SK-N-SH (cell line): ENCODE measurements at regions not wholly inside any gene's neighbourhood (a gene's known extent, or its start where the extent isn't known, plus 50 kb on each side); places are given as distances from the start of the nearest gene placed in this dataset.

Source experiments
- CTCF ChIA-PET: fragments of 300-600, 350-600 bp; formaldehyde crosslinking; extraction: SDS; loops from one replicate; lab custom pipeline; 2021; lab: Yijun Ruan, JAX
- POLR2A ChIA-PET: fragments of 350-600 bp; sonication (Branson Sonifier 250); formaldehyde crosslinking; extraction: SDS; loops from one replicate; lab custom pipeline; 2020; ENCODE audit warnings: antibody characterized with exemption, inconsistent platforms; lab: Yijun Ruan, JAX
- DNase-seq: peaks from one replicate; pipeline ENCODE4 v3.0.0; 2012
- H2AFZ ChIP-seq: fragments of 200-600 bp; sonication (generic); 2 replicates; pipeline ENCODE4 v1.8.1; 2016; ENCODE audit warnings: antibody characterized with exemption, mild to moderate bottlenecking, low read depth
- H3F3A ChIP-seq: fragments of 200-600 bp; sonication (generic); replicated peaks from 2 replicates; pipeline ENCODE3; 2016; ENCODE audit warnings: antibody characterized with exemption, mild to moderate bottlenecking; ENCODE audit not compliant: insufficient read depth
- H3K27ac ChIP-seq, 2 experiments: fragments of 200-500 bp in 1 of 2; fragments of 200-600 bp in 1 of 2; sonication (Bioruptor generic) in 1 of 2; sonication (generic), shearing (Covaris generic) in 1 of 2; 2 replicates each; pipeline versions ENCODE4 v1.5.1 to v1.6.1; 2014 to 2016; ENCODE audit warnings: low read depth in 2 of 2, inconsistent platforms in 1 of 2, low read length in 1 of 2, mild to moderate bottlenecking in 1 of 2, mixed read lengths in 1 of 2
- H3K27me3 ChIP-seq: fragments of 200-600 bp; sonication (generic), shearing (Covaris generic); 2 replicates; pipeline ENCODE4 v1.6.1; 2016; ENCODE audit warnings: mixed run types; ENCODE audit not compliant: insufficient read depth
- H3K36me3 ChIP-seq, 2 experiments: fragments of 200-500 bp in 1 of 2; fragments of 200-600 bp in 1 of 2; sonication (Bioruptor generic) in 1 of 2; sonication (generic) in 1 of 2; replicated peaks in 1 of 2; 2 replicates each; pipeline versions ENCODE3 to v1.5.1; 2014 to 2016; ENCODE audit warnings: low read length in 1 of 2, mild to moderate bottlenecking in 1 of 2; ENCODE audit not compliant: insufficient read depth in 2 of 2, control insufficient read depth in 1 of 2
- H3K4me1 ChIP-seq, 2 experiments: fragments of 200-500 bp in 1 of 2; fragments of 200-600 bp in 1 of 2; sonication (Bioruptor generic) in 1 of 2; sonication (generic), shearing (Covaris generic) in 1 of 2; 2 replicates each; pipeline versions ENCODE4 v1.5.1 to v1.6.1; 2014 to 2016; ENCODE audit warnings: low read depth in 1 of 2, low read length in 1 of 2, mixed run types in 1 of 2; ENCODE audit not compliant: insufficient read depth in 2 of 2, control insufficient read depth in 1 of 2
- H3K4me2 ChIP-seq: fragments of 200-600 bp; sonication (generic), shearing (Covaris generic); 2 replicates; pipeline ENCODE4 v1.6.1; 2017; ENCODE audit warnings: mixed run types
- H3K4me3 ChIP-seq, 2 experiments: fragments of 200-500 bp in 1 of 2; fragments of 200-600 bp in 1 of 2; sonication (Bioruptor generic) in 1 of 2; sonication (generic), shearing (Covaris generic) in 1 of 2; 2 replicates each; pipeline versions ENCODE4 v1.5.1 to v1.8.1; 2014 to 2016; ENCODE audit warnings: low read depth in 2 of 2, inconsistent platforms in 1 of 2, low read length in 1 of 2, mild to moderate bottlenecking in 1 of 2, mixed read lengths in 1 of 2, moderate library complexity in 1 of 2
- H3K79me2 ChIP-seq: fragments of 200-600 bp; sonication (generic); 2 replicates; pipeline ENCODE4 v1.8.1; 2017; ENCODE audit warnings: mild to moderate bottlenecking; ENCODE audit not compliant: insufficient read depth
- H3K9ac ChIP-seq: fragments of 200-600 bp; sonication (generic); 2 replicates; pipeline ENCODE4 v1.6.1; 2017; ENCODE audit warnings: mixed run types
- H3K9me2 ChIP-seq: fragments of 200-600 bp; sonication (generic); 2 replicates; pipeline ENCODE4 v1.6.1; 2017; ENCODE audit warnings: mixed run types
- H3K9me3 ChIP-seq: fragments of 200-600 bp; sonication (generic); 2 replicates; pipeline ENCODE4 v1.6.1; 2017; ENCODE audit warnings: mixed run types, mild to moderate bottlenecking, moderate library complexity
- H4K20me1 ChIP-seq: fragments of 200-600 bp; sonication (generic); 2 replicates; pipeline ENCODE4 v1.6.1; 2017; ENCODE audit warnings: mild to moderate bottlenecking, mixed run types; ENCODE audit not compliant: insufficient read depth
- CHD2 ChIP-seq: fragments of 150-350 bp; IDR thresholded peaks from 2 replicates; pipeline ENCODE4 v1.6.1; 2018; ENCODE audit warnings: low read length; ENCODE audit not compliant: partially characterized antibody
- EP300 ChIP-seq, 2 experiments: IDR thresholded peaks; 2 replicates each; pipeline versions ENCODE4 v1.4.0 to v1.6.1; 2012; ENCODE audit warnings: borderline replicate concordance in 1 of 2, low read depth in 1 of 2, low read length in 1 of 2
- FOSL2 ChIP-seq: IDR thresholded peaks from 2 replicates; pipeline ENCODE4 v1.4.0; 2012; ENCODE audit warnings: low read depth, mild to moderate bottlenecking, moderate library complexity, borderline replicate concordance
- GATA2 ChIP-seq: sonication (generic); formaldehyde crosslinking; IDR thresholded peaks from 2 replicates; pipeline ENCODE4 v1.5.0; 2020; ENCODE audit warnings: mild to moderate bottlenecking, missing genetic modification reagents
- JUND ChIP-seq: IDR thresholded peaks from 2 replicates; pipeline ENCODE4 v1.4.0; 2012
- MXI1 ChIP-seq: IDR thresholded peaks from 2 replicates; pipeline ENCODE4 v1.6.1; 2012; ENCODE audit warnings: mild to moderate bottlenecking, low read depth, low read length, improper control_type of control experiment
- NFIC ChIP-seq: IDR thresholded peaks from 2 replicates; pipeline ENCODE4 v1.4.0; 2012; ENCODE audit warnings: borderline replicate concordance
- NRF1 ChIP-seq: IDR thresholded peaks from 2 replicates; pipeline ENCODE4 v1.6.1; 2012; ENCODE audit warnings: low read depth, mild to moderate bottlenecking, low read length
- POLR2AphosphoS5 ChIP-seq: IDR thresholded peaks from 2 replicates; pipeline ENCODE4 v1.6.1; 2012; ENCODE audit warnings: low read depth, low read length
- RCOR1 ChIP-seq: fragments of 150-350 bp; IDR thresholded peaks from 2 replicates; pipeline ENCODE4 v1.6.1; 2017; ENCODE audit warnings: antibody characterized with exemption, low read length
- RXRA ChIP-seq: IDR thresholded peaks from 2 replicates; pipeline ENCODE4 v1.4.0; 2012; ENCODE audit warnings: low read depth, mild to moderate bottlenecking, borderline replicate concordance
- SMC3 ChIP-seq: IDR thresholded peaks from 2 replicates; pipeline ENCODE4 v1.6.1; 2012; ENCODE audit warnings: low read depth, low read length, improper control_type of control experiment
- TCF12 ChIP-seq: IDR thresholded peaks from 2 replicates; pipeline ENCODE4 v1.4.0; 2012
- YY1 ChIP-seq: IDR thresholded peaks from 2 replicates; pipeline ENCODE4 v1.4.0; 2012; ENCODE audit warnings: low read depth, mild to moderate bottlenecking
- WGBS: methylation state at CpG from one replicate; pipeline ENCODE4 v1.1.6; 2017; ENCODE audit warnings: low lambda C conversion rate; 5-methylcytosine and 5-hydroxymethylcytosine counted together
- TF ChIP-seq, protein P1 (sequence below): IDR thresholded peaks from 2 replicates; pipeline ENCODE4 v1.4.0; 2012; ENCODE audit warnings: low read depth
- TF ChIP-seq, protein P2 (sequence below): fragments of 150-350 bp; IDR thresholded peaks from 2 replicates; pipeline ENCODE4 v1.6.1; 2017; ENCODE audit warnings: antibody characterized with exemption, low read length, low read depth, borderline replicate concordance
- TF ChIP-seq, protein P3 (sequence below): IDR thresholded peaks from 2 replicates; pipeline ENCODE4 v1.6.1; 2012; ENCODE audit warnings: mild to moderate bottlenecking, low read depth, low read length, moderate library complexity
- TF ChIP-seq, protein P4 (sequence below): IDR thresholded peaks from 2 replicates; pipeline ENCODE4 v1.4.0; 2012; ENCODE audit warnings: low read depth, borderline replicate concordance
- TF ChIP-seq, protein P5 (sequence below): IDR thresholded peaks from 2 replicates; pipeline ENCODE4; 2012

DNA sequence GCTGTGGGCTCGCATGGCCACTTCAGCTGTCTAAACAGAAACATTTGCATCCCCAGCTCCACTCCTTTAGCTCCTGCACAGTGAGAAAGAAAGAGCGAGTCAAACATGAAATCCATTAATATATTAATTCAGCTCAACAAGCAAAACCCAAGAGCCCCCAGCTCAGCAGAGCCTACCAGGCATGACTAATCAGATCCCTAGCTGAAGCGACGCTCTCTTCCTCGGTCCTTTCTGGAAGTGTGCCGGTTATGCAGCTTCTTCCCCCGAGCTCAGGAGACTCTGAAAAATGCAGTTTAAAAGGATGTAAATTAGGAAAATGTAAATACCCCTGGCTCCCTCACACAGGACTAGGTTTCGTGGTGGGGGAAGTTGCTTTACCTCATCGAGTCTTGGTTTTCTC lies 221.5 kb downstream of the ANKRD30B start:
- peak overlapping the region in 1 of 2 experiments; percentile 78; a peak in 2 of 4 replicates for H3K27ac ChIP-seq
- H3F3A ChIP-seq, result peaks cover 23% of the 10 kb centered on the region
- H3K9me2 ChIP-seq, result no peaks in the 10 kb centered on the region
- 4% methylated on average over 9 of the region's 9 CpGs for WGBS
- TF ChIP-seq, protein P1, sequence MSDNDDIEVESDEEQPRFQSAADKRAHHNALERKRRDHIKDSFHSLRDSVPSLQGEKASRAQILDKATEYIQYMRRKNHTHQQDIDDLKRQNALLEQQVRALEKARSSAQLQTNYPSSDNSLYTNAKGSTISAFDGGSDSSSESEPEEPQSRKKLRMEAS, result no peak
- no peak for TF ChIP-seq RCOR1
- TF ChIP-seq NRF1, result no peak
- no peak for TF ChIP-seq GATA2 (CRISPR knock-in tag)
- TF ChIP-seq, protein P2, sequence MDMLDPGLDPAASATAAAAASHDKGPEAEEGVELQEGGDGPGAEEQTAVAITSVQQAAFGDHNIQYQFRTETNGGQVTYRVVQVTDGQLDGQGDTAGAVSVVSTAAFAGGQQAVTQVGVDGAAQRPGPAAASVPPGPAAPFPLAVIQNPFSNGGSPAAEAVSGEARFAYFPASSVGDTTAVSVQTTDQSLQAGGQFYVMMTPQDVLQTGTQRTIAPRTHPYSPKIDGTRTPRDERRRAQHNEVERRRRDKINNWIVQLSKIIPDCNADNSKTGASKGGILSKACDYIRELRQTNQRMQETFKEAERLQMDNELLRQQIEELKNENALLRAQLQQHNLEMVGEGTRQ, result no peak
- no peak for TF ChIP-seq EP300 (IDR thresholded peaks at IDR 0.05; ENCODE audit: borderline replicate concordance in 1 of 2, low read depth in 1 of 2, low read length in 1 of 2)
- DNase-seq, result no peak
- H3K4me1 ChIP-seq, result peaks cover 0 to 20% of the 10 kb centered on the region in 2 experiments; a peak in 2 of 4 replicates
- H3K27me3 ChIP-seq, result no peaks in the 10 kb centered on the region
- no peaks in the 10 kb centered on the region for H3K79me2 ChIP-seq
- H4K20me1 ChIP-seq, result no peaks in the 10 kb centered on the region
- H3K36me3 ChIP-seq, result no peaks in the 10 kb centered on the region
- ChIA-PET CTCF (no interaction called here), POLR2A (no interaction called here)
- peak overlapping the region in 1 of 2 experiments; percentile 20; a peak in 1 of 4 replicates for H3K4me3 ChIP-seq
- no peaks in the 10 kb centered on the region for H3K9me3 ChIP-seq
- peak overlapping the region; percentile 26; the same call in 1 of the 2 replicates for H3K9ac ChIP-seq
- peak overlapping the region; percentile 66 for H3K4me2 ChIP-seq
- peak overlapping the region; percentile 39; the same call in 1 of the 2 replicates for H2AFZ ChIP-seq

DNA sequence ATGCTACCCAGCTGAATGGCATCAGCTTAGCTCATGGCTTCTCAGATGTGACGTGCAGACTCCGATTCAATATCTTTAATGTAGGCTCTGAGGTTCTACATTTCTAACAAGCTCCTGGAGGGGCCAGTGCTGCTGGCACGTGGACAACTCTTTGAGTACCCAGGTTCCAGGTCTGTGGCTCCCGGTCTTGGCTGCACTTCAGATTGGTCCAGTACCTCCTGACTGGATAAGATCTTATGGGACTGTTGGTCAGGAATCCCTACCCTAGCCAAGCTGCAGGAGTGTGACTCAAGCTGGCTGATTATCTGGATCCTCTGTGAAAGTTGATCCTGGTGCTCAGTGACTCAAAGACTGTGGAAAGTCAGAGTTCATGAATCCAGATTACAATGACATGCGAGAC lies 222.1 kb downstream of the ANKRD30B start:
- Histone ChIP-seq H4K20me1 (no peaks in the 10 kb centered on the region), H3K4me1 (peaks cover 0 to 24% of the 10 kb centered on the region in 2 experiments; a peak in 2 of 4 replicates), H3K27ac (peak overlapping the region in 1 of 2 experiments; percentile 78; a peak in 2 of 4 replicates), H3K36me3 (no peaks in the 10 kb centered on the region), H3K79me2 (no peaks in the 10 kb centered on the region), H3K27me3 (no peaks in the 10 kb centered on the region), H3K9me3 (no peaks in the 10 kb centered on the region), H3F3A (peaks cover 23% of the 10 kb centered on the region), H2AFZ (peak overlapping the region; percentile 39; the same call in 1 of the 2 replicates), H3K4me3 (peak overlapping the region in 1 of 2 experiments; percentile 20; a peak in 1 of 4 replicates), H3K9me2 (no peaks in the 10 kb centered on the region), H3K4me2 (peak overlapping the region; percentile 66), H3K9ac (peak overlapping the region; percentile 26; the same call in 1 of the 2 replicates)
- WGBS, result 5% methylated on average over 5 of the region's 5 CpGs
- ChIA-PET POLR2A (no interaction called here), CTCF (no interaction called here)
- DNase-seq, result no peak
- TF ChIP-seq, protein P3, sequence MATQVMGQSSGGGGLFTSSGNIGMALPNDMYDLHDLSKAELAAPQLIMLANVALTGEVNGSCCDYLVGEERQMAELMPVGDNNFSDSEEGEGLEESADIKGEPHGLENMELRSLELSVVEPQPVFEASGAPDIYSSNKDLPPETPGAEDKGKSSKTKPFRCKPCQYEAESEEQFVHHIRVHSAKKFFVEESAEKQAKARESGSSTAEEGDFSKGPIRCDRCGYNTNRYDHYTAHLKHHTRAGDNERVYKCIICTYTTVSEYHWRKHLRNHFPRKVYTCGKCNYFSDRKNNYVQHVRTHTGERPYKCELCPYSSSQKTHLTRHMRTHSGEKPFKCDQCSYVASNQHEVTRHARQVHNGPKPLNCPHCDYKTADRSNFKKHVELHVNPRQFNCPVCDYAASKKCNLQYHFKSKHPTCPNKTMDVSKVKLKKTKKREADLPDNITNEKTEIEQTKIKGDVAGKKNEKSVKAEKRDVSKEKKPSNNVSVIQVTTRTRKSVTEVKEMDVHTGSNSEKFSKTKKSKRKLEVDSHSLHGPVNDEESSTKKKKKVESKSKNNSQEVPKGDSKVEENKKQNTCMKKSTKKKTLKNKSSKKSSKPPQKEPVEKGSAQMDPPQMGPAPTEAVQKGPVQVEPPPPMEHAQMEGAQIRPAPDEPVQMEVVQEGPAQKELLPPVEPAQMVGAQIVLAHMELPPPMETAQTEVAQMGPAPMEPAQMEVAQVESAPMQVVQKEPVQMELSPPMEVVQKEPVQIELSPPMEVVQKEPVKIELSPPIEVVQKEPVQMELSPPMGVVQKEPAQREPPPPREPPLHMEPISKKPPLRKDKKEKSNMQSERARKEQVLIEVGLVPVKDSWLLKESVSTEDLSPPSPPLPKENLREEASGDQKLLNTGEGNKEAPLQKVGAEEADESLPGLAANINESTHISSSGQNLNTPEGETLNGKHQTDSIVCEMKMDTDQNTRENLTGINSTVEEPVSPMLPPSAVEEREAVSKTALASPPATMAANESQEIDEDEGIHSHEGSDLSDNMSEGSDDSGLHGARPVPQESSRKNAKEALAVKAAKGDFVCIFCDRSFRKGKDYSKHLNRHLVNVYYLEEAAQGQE, result no peak
- TF ChIP-seq NFIC, result peak; percentile 89
- TF ChIP-seq FOSL2, result peak; percentile 60; the same call in 1 of the 2 replicates
- peak; percentile 81 for TF ChIP-seq JUND
- TF ChIP-seq TCF12, result peak; percentile 74
- TF ChIP-seq YY1, result no peak
- TF ChIP-seq POLR2AphosphoS5, result peak; percentile 12; the same call in 1 of the 2 replicates
- TF ChIP-seq CHD2, result no peak
- TF ChIP-seq, protein P4, sequence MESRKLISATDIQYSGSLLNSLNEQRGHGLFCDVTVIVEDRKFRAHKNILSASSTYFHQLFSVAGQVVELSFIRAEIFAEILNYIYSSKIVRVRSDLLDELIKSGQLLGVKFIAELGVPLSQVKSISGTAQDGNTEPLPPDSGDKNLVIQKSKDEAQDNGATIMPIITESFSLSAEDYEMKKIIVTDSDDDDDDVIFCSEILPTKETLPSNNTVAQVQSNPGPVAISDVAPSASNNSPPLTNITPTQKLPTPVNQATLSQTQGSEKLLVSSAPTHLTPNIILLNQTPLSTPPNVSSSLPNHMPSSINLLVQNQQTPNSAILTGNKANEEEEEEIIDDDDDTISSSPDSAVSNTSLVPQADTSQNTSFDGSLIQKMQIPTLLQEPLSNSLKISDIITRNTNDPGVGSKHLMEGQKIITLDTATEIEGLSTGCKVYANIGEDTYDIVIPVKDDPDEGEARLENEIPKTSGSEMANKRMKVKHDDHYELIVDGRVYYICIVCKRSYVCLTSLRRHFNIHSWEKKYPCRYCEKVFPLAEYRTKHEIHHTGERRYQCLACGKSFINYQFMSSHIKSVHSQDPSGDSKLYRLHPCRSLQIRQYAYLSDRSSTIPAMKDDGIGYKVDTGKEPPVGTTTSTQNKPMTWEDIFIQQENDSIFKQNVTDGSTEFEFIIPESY, result 0 out of 2 replicates have a peak, but pooled peaks have one; percentile 38
- no peak for TF ChIP-seq NRF1
- TF ChIP-seq, protein P5, sequence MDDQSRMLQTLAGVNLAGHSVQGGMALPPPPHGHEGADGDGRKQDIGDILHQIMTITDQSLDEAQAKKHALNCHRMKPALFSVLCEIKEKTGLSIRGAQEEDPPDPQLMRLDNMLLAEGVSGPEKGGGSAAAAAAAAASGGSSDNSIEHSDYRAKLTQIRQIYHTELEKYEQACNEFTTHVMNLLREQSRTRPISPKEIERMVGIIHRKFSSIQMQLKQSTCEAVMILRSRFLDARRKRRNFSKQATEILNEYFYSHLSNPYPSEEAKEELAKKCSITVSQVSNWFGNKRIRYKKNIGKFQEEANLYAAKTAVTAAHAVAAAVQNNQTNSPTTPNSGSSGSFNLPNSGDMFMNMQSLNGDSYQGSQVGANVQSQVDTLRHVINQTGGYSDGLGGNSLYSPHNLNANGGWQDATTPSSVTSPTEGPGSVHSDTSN, result peak; percentile 70
- TF ChIP-seq, protein P1, result peak; percentile 50; the same call in 1 of the 2 replicates
- no peak for TF ChIP-seq MXI1
- no peak for TF ChIP-seq SMC3
- TF ChIP-seq GATA2 (CRISPR knock-in tag), result no peak
- TF ChIP-seq RXRA, result peak; percentile 50; the same call in 1 of the 2 replicates
- peak in 1 of 2 experiments; percentile 84; a peak in 2 of 4 replicates for TF ChIP-seq EP300 (IDR thresholded peaks at IDR 0.05; ENCODE audit: borderline replicate concordance in 1 of 2, low read depth in 1 of 2, low read length in 1 of 2)
